ENCODE measurements at regions not wholly inside any gene's neighbourhood (a gene's known extent, or its start where the extent isn't known, plus 50 kb on each side); places are given as distances from the start of the nearest gene placed in this dataset.
A peak's percentile ranks its signal among the peaks of the same experiment; 100 is the strongest.

DNA sequence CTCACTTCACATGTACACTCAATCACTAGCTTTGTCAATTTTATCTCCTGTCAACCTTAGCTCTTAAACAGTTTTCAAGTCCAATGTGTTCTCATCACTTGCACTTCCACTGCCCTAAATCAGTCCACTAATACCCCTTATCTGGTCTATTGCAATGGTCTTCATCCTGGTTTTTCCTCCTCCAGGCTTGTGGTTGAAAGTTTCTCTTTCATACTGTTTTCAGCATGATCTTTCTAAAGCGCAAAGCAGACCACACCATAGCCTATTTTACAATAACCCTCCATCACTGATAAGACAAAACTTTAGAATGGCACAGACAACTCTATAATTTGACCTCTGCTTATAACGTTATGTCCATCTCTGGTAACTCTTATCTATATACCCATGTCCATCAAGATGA, 62.0 kb upstream of the DDHD1 start:
- no peaks in the 10 kb centered on the region for H3K36me3 ChIP-seq (ENCODE audit: control insufficient read depth, insufficient read depth, low read length)
- TF ChIP-seq CTCF (IDR thresholded peaks at IDR 0.05) = no peak
- H3K27me3 ChIP-seq (ENCODE audit: control insufficient read depth, insufficient read depth, low read length) = no peaks in the 10 kb centered on the region
- H3K4me3 ChIP-seq (ENCODE audit: low read depth, low read length) = no peak overlapping the region
- H3K9me3 ChIP-seq (ENCODE audit: control insufficient read depth, low read length) = no peaks in the 10 kb centered on the region
- no peaks in the 10 kb centered on the region for H3K4me1 ChIP-seq
- peak overlapping the region; percentile 49 for H2AFZ ChIP-seq
- H3K27ac ChIP-seq = no peak overlapping the region
- no peak overlapping the region for H3K4me2 ChIP-seq (ENCODE audit: low read length)
- no peaks in the 10 kb centered on the region for H3K79me2 ChIP-seq
- no peak overlapping the region for H3K9ac ChIP-seq

DNA sequence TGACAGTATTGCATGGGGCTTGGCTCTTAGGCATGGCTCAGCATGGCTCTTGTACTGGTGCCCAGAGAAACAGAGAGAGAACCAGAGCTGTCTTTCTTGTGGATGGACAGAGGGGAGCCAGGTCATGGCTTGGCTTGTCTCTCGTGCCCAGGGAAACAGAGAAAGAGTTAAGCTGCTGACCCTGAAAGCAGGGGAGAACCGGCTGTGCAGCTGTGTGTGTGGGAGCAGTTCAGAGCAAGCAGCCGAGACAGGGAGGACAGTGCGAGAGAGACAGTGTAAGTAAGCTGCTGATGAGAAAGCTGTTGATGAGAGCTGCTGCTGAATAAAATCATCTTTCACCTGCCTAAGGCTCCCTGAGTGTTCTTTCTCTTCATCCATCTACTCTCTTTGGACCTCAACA, 61.3 kb upstream of the DDHD1 start:
- no peaks in the 10 kb centered on the region for H3K79me2 ChIP-seq
- H3K4me1 ChIP-seq = no peaks in the 10 kb centered on the region
- H2AFZ ChIP-seq = peak overlapping the region; percentile 64
- no peak overlapping the region for H3K4me2 ChIP-seq (ENCODE audit: low read length)
- TF ChIP-seq CTCF (IDR thresholded peaks at IDR 0.05) = no peak
- H3K27me3 ChIP-seq (ENCODE audit: control insufficient read depth, insufficient read depth, low read length) = no peaks in the 10 kb centered on the region
- no peak overlapping the region for H3K4me3 ChIP-seq (ENCODE audit: low read depth, low read length)
- H3K36me3 ChIP-seq (ENCODE audit: control insufficient read depth, insufficient read depth, low read length) = no peaks in the 10 kb centered on the region
- H3K9ac ChIP-seq = no peak overlapping the region
- no peak overlapping the region for H3K27ac ChIP-seq
- H3K9me3 ChIP-seq (ENCODE audit: control insufficient read depth, low read length) = no peaks in the 10 kb centered on the region

DNA sequence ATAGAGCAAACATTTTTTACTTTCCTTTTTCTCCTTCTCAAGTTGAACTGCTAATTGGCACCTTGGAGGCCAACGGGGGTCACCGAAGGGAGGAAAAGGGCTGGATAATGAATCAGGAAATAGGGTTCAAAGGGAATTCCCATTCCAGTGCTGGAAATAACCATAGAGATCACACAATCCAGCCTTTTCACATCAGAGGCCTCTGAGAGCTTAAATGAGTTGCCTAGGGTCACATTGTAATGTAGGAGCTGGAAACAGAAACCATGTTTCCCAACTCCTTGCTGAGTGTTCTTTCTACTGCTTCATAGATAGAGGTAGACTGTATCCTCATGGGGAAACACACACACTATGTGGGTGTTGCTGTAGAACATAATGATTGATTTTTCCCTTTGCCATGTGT, 60.6 kb upstream of the DDHD1 start:
- H3K36me3 ChIP-seq (ENCODE audit: control insufficient read depth, insufficient read depth, low read length) = no peaks in the 10 kb centered on the region
- no peaks in the 10 kb centered on the region for H3K79me2 ChIP-seq
- no peak overlapping the region for H3K27ac ChIP-seq
- no peak overlapping the region for H3K4me2 ChIP-seq (ENCODE audit: low read length)
- no peak overlapping the region for H3K4me3 ChIP-seq (ENCODE audit: low read depth, low read length)
- TF ChIP-seq CTCF (IDR thresholded peaks at IDR 0.05) = no peak
- no peaks in the 10 kb centered on the region for H3K4me1 ChIP-seq
- no peaks in the 10 kb centered on the region for H3K27me3 ChIP-seq (ENCODE audit: control insufficient read depth, insufficient read depth, low read length)
- no peak overlapping the region for H3K9ac ChIP-seq
- no peaks in the 10 kb centered on the region for H3K9me3 ChIP-seq (ENCODE audit: control insufficient read depth, low read length)
- H2AFZ ChIP-seq = peak overlapping the region; percentile 64

GRCh38 chr14:53209370-53209769, 56.2 kb upstream of the DDHD1 start:
- Histone ChIP-seq H3K27ac (no peak overlapping the region), H2AFZ (no peak overlapping the region), H3K27me3 (ENCODE audit: control insufficient read depth, insufficient read depth, low read length) (no peaks in the 10 kb centered on the region), H3K4me3 (ENCODE audit: low read depth, low read length) (no peak overlapping the region), H3K9me3 (ENCODE audit: control insufficient read depth, low read length) (no peaks in the 10 kb centered on the region), H3K4me2 (ENCODE audit: low read length) (no peak overlapping the region), H3K36me3 (ENCODE audit: control insufficient read depth, insufficient read depth, low read length) (no peaks in the 10 kb centered on the region), H3K9ac (no peak overlapping the region), H3K79me2 (no peaks in the 10 kb centered on the region), H3K4me1 (no peaks in the 10 kb centered on the region)
- TF ChIP-seq CTCF (IDR thresholded peaks at IDR 0.05) = no peak
